ENCODE measurements at regions not wholly inside any gene's neighbourhood (a gene's known extent, or its start where the extent isn't known, plus 50 kb on each side); places are given as distances from the start of the nearest gene placed in this dataset.
"Not testable (repeated sequence)": the region's sequence is repeated elsewhere in the genome, so short reads cannot be mapped to it uniquely, and the experiment has no call there.

- no peak for ATAC-seq
Observed at GRCh38 chr1:208737922-208738321, 493.7 kb upstream of the PLXNA2 start.

DNA sequence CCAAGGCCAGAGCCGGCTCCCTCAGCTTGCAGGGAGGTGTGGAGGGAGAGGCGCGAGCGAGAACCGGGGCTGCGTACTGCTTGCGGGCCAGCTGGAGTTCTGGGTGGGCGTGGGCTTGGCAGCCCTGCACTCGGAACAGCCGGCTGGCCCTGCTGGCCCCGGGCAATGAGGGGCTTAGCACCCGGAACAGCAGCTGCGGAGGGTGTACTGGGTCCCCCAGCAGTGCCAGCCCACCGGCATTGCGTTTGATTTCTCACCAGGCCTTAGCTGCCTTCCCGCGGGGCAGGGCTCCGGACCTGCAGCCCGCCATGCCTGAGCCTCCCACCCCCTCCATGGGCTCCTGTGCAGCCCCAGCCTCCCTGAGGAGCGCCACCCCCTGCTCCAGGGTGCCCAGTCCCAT, 495.5 kb upstream of the PLXNA2 start:
- ATAC-seq: not testable (repeated sequence)

GRCh38 chr1:208741296-208741695, 497.1 kb upstream of the PLXNA2 start:
- ATAC-seq: no peak

- ATAC-seq: no peak
Observed at GRCh38 chr1:208743361-208743760, 499.2 kb upstream of the PLXNA2 start.

DNA sequence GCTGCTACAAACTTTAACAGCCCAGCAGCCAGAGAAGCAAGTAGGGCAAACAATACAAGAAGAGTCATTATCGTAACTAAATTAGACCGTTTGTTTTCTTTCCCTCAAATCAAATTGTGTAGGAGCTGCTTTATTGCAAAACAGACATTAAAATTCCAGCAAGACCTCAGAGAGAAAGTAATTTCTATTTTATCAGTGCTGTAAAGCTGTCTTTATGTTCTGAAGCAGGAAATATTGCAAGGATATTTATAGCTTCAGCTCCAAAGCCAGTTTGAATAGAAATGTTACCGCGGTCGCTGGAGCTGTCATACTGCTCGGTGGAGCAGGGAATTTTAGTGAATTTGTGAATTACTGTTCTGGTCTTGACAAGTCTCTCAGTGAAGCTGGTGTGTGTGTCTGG, 503.8 kb upstream of the PLXNA2 start:
- no peak for ATAC-seq

DNA sequence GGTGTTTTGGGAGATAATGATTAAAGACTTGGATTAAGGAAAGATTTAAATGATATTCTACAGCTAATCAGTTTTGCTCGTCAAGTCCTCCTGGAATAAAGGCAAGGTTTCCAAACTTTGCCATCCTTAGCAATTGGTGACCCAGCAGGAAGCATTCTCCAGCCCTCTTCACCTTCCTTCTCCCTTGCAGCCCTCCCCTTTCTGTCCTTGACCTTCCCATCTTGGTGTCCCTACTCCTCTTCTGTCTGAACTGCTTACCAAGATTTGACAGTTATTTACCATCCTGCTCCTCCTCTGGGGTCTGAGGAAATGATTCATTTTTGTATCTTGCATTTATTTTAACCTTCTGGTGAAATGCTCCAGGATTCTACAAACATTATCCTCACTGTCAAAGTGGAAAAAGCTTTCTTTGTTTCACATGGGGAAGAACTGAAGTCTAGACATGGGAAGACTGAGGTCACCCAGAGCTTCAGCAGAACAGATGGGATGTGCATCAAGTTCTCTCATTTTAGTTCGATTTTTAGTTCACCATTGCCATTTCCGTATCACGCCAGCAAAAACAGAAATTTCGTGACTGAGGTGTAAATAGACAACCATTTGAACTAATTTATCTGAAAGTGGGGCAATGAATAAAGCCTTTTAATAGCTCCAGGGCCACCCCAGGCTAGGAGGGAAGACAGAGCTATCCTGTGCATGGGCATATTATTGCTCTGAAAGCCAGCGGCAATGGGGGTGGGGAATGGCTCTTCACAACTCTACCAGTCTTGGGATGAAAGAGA, 504.4 kb upstream of the PLXNA2 start:
- ATAC-seq: no peak

GRCh38 chr1:208756339-208756981, 512.3 kb upstream of the PLXNA2 start:
- no peak for ATAC-seq

DNA sequence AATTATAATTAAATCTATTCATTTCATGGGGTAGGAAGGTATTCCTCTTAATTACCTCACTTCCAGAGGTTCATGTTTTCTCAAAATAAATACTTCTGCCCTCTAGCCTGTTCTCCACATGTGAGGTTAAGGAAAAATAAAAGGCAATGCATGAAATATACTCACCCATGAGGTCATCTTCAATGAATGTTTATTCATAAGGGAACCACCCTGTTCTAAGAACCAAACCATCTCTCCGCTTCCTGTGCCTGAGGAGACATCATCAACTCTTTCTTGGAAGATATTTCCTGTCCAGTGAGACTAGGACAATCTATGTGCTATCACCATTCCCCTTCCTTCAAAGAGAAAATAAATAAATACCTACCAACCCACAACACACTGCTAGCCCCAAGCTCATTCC, 513.7 kb upstream of the PLXNA2 start:
- ATAC-seq: no peak

GRCh38 chr1:208759255-208759654, 515.1 kb upstream of the PLXNA2 start:
- no peak for ATAC-seq

DNA sequence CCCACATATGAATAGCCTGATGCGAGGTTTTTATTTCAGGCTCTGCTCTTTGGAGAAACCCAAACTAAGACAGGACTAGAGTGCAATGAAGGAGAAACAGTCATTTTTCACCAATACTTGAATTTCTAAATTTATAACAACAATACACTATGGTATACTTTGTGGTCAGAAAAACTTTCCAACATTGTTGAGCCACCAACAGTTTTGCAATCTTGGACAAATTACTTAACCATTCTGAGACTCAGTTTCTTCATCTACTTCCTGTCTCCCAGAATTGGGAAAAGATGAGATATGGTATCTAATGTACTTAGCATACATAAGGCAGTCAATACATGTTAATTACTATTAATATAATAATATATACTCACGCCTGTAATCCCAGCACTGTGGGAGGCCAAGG, 519.8 kb upstream of the PLXNA2 start:
- no peak for ATAC-seq

- no peak for ATAC-seq
Observed at GRCh38 chr1:208766832-208767231, 522.6 kb upstream of the PLXNA2 start.

- no peak for ATAC-seq
Observed at GRCh38 chr1:208767816-208768215, 523.6 kb upstream of the PLXNA2 start.

DNA sequence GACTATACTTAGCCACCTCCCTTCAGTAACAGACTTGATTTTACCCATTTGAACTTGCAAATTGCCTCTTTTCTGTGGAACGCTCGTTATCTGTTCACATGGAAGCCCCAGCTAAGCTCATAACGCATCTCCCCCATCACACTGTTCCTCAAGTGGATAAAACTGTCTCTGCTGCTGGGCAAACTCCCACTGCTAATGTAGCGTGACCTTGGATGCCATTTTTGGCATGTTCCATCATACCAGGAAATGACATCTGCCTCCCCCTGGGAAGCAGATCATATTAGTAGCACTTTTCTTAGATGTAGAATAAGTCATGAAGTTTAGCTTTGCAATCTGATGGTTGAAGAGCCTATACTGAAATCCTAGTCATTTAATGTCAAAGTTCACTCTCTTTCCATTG, 528.7 kb upstream of the PLXNA2 start:
- ATAC-seq: no peak

DNA sequence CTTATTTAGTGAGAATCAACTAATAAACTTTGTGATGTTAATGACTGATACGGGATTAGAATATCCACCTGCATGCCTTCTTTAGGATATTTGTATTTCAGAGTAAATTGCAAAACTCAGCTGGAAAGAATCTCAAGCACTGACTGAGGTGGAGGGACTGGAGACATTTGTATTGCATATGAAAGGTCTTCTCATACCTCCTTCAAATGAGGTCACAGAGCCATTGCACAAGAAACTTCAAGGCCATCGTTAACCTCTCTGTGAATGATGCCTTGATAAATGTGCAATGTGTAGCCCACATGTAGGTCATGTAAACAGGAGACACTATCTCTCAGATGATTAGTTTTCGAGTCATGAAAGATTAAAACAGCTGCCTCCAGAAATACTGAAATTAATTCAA, 531.7 kb upstream of the PLXNA2 start:
- ATAC-seq: no peak

GRCh38 chr1:208778417-208778816, 534.2 kb upstream of the PLXNA2 start:
- ATAC-seq: no peak

DNA sequence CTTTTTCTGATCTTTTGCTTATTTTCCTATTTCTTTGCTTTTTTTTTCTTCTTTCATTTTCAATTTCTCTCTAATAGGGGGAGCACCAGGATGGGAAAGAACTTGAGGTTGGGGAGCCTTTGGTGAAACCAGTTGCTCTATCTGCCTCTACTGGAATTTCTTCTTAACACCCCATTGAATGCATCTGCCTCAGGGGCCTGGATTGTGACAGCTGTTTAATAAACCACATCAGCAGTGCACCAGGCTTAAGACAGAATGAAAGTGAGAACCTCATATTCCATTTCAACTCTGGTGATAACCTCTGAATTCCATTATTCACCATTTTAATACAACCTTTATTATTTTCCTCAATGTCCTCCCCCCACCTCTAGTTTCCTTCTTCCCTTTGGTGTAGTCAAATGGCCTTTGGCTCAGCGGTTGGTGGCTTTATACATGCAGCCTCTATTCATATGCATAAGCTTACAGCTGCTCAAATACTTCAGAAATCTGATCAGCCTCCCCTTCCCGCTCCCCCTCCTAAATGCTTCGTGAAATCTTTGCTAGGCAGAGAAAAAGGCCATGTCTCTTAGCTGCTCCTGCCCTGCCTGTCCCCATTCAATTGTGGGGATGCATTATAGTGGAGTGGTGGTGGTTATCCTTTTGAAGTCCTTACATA, 537.3 kb upstream of the PLXNA2 start:
- ATAC-seq: no peak

DNA sequence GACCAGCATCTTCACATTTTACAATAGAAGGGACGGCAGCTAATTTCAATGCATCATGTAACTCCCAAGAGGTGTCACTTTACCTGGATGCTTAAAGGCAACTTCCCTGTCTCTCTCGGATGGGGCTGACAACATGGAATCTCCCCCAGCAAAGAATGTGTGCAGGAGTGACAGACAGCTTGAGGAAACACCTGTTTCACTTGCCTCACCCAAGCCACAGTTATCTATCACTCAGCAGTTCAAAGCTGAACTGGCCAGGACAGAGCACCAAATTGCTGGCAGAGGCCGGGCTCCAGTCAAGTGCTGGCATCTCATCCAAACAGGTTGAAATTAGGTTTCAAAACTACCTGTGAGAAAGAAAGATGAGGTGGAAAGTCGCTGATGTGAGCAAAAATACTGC, 538.0 kb upstream of the PLXNA2 start:
- no peak for ATAC-seq

GRCh38 chr1:208785629-208786028, 541.4 kb upstream of the PLXNA2 start:
- ATAC-seq: no peak

DNA sequence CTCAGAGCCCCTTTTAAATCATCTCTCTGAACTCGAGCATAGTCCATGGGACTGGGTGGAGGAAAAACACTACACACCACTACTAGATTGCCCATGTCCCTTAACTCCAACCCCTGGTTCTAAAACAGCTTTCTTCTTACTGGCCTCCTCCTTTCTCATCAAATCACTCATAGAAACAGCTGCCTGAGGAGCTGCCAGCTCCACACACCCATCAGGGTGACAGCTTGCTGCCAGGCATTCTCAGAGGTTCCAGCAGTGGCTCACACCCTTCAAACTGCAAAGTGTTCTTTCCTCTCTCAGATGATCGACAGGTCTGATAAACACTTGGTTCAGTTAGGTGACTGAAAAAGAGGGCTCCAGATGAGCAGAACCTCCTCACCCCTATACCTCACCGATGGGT, 543.0 kb upstream of the PLXNA2 start:
- ATAC-seq: no peak

GRCh38 chr1:208788013-208788540, 543.9 kb upstream of the PLXNA2 start:
- ATAC-seq: no peak

DNA sequence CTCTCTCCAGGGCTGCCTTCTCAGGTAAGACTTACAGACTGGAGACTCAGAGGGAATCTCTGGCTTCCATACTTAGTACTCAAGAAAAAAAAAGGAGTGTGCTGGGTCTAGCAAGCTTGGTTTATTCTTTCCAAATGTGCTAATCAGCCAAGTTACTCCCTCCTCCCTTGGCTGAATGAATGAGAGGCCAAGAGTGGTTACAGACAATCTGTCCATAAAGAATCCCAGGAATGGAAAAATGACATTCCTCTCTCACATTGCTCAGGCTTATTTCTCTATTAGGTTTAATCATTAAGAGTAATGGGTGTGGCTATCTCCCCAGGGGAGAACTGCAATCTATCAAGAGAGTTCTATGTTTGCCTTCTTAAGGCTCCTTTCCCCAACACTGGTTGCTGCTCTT, 547.3 kb upstream of the PLXNA2 start:
- ATAC-seq: no peak

DNA sequence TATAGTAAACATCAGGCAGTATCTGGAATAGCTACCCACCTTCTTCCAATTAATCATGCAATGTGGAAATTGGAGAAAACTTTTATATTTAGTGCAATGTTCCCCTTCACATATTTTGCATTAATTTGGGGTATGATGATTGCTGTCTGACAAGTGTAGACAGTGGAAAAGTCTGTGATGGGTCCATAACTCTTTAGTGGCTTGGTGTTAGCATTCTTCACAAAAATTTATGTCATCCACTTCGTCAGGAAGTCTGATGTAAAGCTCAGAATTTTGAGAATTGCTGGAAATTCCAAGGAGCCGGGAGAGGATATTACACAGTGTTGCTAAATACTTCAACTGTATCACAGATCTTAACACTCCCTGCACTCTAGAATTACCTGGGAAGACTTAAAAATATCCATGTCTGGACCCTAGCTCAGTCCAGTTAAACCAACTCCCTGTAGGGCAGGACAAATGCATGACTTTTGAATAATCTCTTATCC, 549.7 kb upstream of the PLXNA2 start:
- ATAC-seq: no peak

DNA sequence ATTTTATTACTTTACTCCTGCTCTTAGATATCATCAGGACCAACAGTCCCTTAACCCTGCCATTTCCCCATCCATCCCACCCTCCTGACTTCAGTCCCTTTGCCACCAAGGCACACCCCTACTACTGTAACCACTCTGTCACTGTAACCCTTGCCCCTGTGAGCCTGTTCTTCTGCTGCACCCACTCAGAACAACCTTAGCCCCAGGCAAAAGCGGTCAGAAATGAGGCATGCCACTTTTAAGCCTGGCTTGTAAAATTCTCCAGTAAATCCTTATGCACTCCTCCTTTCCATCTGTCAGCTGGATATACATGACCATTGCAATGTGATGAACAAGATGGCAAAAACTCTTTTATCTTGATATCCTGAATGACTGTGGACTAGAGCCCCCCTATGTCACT, 555.0 kb upstream of the PLXNA2 start:
- ATAC-seq: no peak

Measured in esophagus mucosa (tissue), 1 donor.